KBM-7 (cell line): ENCODE measurements at regions not wholly inside any gene's neighbourhood (a gene's known extent, or its start where the extent isn't known, plus 50 kb on each side); places are given as distances from the start of the nearest gene placed in this dataset.

Source experiments
- DNase-seq: peaks from one replicate; pipeline ENCODE4 v3.0.0-alpha.2; 2015
- in situ Hi-C: fragments of 300-500 bp; cut with MboI; formaldehyde crosslinking; loops from 2 replicates; pipeline ENCODE4 v1.14.3; 2020; ENCODE audit warnings: low sequenced_read_pairs, low pct_unique_long_range_greater_than_20kb, mixed read lengths

- no peak for DNase-seq
- in situ Hi-C loops: no loop called here
Observed at GRCh38 chr1:118272884-118273283, 87.9 kb upstream of the SPAG17 start.

DNA sequence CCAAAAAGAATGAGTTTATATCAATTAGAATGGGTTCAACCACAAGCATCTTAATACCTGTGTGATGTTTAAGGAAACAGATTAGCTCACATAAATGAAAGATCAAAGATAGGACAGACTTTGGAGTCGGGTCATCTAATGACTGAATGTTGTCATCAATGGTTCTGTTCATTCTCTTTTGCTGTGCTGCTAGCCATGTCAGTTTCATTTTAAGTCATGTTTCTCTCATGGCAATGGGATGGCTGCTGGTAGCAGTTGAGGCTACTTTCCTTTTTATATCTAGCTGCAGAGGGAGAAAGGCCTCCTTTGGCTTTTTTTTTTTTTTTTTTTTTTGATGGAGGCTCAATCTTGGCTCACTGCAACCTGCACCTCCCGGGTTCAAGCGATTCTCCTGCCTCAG, 86.9 kb upstream of the SPAG17 start:
- no peak for DNase-seq
- in situ Hi-C loops: no loop called here

- in situ Hi-C loops: no loop called here
- no peak for DNase-seq
Observed at GRCh38 chr1:118269598-118269997, 84.6 kb upstream of the SPAG17 start.

- no peak for DNase-seq
- in situ Hi-C loops: no loop called here
Observed at GRCh38 chr1:118266436-118266835, 81.4 kb upstream of the SPAG17 start.

DNA sequence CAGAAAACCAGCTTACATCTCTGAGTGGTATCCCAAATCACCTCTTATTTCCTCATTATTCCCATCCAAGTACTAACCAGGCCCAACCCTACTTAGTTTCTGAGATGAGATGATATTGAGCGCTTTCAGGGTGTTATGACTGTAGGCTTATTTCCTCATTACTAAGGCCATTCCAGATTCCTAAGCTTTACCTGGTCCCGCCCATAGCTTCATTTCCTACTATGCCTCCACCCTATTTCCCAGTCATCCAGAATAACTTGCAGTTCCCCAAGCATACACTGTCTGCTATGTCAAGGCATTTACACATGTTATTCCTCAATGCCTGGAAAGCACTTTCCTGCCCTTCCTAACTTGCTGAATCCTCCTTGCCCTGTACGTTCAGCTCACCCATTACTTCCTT, 79.3 kb upstream of the SPAG17 start:
- DNase-seq: no peak
- in situ Hi-C loops: no loop called here

DNA sequence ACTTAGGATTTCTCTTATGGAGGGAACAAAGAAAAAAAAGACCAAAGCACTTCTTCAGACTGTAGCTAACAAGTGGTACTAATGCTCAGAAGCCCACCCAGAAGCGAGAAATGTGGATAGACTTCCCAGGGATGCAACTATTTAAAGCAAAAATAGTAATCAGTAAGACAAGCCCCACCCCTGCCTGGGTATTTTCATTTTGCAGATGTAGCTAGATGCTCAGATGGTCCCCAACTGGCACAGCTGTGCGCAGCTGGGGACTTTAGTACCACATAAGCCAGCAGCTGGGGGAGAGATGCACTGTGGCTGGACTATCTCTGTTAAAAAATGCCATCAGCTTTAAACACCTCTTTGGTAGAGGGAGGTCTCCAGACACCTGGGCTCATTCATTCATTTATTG, 77.8 kb upstream of the SPAG17 start:
- no peak for DNase-seq
- in situ Hi-C loops: no loop called here

- no peak for DNase-seq
- in situ Hi-C loops: no loop called here
Observed at GRCh38 chr1:118258975-118259374, 73.9 kb upstream of the SPAG17 start.

GRCh38 chr1:118257946-118258345, 72.9 kb upstream of the SPAG17 start:
- DNase-seq: no peak

DNA sequence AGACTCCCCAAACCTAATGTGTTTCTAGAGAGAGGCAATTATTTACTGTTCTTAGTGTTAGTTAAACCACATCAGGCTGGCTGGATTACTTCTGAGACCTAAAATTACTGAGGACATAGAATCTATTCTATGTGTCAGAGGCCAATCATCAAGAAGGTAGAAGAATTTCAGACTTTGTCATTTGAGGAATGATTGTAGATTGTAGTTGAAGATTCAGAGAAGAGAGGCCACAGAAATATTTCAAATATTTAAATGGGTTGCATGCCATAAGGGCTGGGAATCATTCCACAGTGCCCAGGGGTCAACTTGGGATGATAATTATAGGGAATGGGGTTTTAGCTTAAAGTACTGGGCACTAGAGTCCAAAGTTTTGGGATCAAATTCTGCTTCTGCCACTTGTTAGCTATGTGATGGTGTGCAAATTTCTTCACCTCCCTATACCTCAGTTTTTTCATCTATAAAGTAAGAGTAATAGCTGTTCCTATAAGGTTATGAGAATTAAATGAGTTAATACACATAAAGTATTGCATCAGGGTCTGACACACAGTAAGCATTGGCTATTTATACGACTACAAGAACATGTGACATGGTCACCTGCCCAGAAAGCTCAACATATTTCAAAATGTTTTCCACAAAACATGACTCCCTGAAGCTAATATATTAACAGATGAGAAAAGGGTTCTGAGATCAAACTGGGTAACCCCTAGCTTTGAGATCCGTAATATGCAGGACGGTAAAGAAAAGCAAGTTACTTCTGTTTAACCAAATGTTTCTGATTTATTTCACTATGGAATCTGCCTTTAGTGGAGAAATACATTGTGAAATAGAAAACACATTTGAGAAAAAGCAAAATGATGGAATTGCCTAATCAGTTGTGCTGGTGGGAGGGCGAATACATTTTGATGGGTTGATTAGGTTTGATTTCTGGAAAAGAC, 69.7 kb upstream of the SPAG17 start:
- in situ Hi-C loops: no loop called here
- no peak for DNase-seq

More at GRCh38 chr1:118257946-118258345, 72.9 kb upstream of the SPAG17 start:
- in situ Hi-C loops: no loop called here

GRCh38 chr1:118254001-118254400, 69.0 kb upstream of the SPAG17 start:
- in situ Hi-C loops: no loop called here
- no peak for DNase-seq

DNA sequence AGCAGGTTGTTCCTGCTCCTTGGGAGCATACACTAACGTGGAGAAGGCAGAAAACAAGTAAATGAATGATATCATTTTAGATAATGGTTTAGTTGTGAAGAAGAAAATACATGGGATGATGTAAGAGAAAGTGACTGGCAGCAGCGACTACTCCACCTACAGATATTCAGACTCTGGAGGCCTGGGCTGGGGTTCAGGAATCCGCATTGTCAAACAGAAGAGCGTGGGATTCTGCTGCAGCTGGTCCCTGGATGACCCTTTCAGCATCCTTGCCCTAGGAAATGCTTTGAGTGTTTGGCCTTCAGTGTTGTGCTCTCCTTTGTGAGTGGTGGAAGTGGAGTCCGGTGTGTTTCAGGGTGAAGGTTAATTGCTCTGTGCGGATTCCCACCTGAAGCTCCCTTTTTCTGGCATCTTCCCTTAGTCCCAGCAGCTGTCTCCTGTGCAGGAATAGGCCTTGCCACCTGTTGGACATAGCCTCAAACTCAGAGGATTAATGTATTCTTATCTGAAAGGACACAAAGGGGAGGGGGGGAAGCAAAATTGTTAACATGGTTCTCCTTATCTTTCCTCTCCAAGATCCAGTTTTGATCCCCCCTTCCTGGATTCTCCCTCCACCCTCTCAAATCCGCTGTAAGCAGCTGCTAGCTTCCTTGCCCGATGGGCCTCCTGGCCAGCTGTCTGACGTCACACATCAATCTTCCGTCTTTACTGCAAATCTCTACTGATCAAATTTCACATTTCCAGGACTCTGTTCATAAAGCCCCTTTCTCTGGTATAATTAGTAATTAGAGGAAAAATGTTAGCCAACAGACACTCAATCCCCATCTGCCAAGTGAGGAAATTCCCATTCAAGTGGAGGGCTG, 68.3 kb upstream of the SPAG17 start:
- in situ Hi-C loops: no loop called here
- no peak for DNase-seq

DNA sequence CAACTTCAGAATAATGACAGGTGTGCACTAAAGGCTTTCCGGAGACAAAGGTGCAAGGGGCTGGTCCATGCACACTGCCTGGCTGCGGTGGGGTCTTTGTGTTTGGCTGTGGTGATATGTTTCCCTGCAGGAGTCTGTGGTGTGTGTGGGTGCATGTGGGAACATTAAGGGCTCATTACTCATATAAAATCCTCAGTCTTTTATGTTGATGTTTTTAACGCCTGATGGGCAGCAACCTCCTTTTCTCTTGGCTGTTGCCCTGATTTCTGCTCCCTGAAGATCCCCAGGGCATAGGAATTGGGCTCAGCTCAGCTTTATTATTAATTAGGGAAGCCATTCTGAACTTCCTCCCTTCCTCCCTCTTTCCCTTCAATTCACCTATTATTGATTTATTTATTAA, 67.6 kb upstream of the SPAG17 start:
- in situ Hi-C loops: no loop called here
- DNase-seq: no peak

- DNase-seq: no peak
- in situ Hi-C loops: no loop called here
Observed at GRCh38 chr1:118250232-118250631, 65.2 kb upstream of the SPAG17 start.

DNA sequence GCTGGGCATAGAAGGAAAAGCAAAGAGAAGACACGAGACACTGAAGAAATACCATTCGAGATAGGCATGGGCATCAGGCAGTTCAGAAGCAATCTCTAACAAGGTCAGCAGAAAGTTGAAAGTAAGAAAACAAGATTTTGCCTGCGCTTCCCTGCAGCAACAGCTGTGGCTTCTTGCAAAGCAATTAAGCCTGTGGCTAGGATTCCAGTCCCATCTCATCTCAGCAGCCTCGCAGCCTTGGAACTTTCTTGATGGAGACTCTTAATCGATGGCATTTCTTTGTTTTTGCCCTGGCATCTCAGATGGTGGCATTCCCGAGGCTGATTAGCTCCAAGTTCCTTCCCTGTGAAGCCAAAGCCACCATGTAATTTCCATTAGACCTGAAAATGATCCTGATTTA, 64.6 kb upstream of the SPAG17 start:
- no peak for DNase-seq
- in situ Hi-C loops: no loop called here

DNA sequence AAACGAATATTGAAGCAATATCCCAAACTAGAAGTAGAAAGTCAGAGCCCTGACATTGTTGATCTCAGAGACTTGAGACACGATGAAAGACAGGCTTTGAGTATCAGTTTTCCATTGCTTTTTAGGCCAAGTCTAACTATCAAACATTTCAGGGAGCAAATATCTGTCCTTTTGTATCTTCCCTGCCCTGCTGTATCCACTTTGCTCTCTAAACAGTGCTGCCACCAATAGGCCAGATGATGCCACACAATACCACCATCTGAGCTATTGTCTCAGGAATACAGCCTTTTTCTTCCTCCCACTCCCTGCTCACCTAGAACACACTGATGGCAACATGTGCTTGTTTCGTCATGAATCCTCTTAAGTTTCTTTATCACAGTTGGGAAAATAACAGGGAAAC, 62.6 kb upstream of the SPAG17 start:
- in situ Hi-C loops: no loop called here
- DNase-seq: peak; percentile 5

- in situ Hi-C loops: no loop called here
- no peak for DNase-seq
Observed at GRCh38 chr1:118246646-118247045, 61.6 kb upstream of the SPAG17 start.

- in situ Hi-C loops: no loop called here
- no peak for DNase-seq
Observed at GRCh38 chr1:118244194-118244593, 59.2 kb upstream of the SPAG17 start.

GRCh38 chr1:118243269-118243668, 58.2 kb upstream of the SPAG17 start:
- no peak for DNase-seq
- in situ Hi-C loops: no loop called here
